GM18502 (cell line): ENCODE measurements at regions not wholly inside any gene's neighbourhood (a gene's known extent, or its start where the extent isn't known, plus 50 kb on each side); places are given as distances from the start of the nearest gene placed in this dataset.

Source experiments
- ATAC-seq: cut with Tn5 transposase; IDR thresholded peaks from one replicate; pipeline ENCODE4 v1.9.1; 2021; ENCODE audit warnings: mild to moderate bottlenecking; ENCODE audit not compliant: unreplicated experiment, poor library complexity

DNA sequence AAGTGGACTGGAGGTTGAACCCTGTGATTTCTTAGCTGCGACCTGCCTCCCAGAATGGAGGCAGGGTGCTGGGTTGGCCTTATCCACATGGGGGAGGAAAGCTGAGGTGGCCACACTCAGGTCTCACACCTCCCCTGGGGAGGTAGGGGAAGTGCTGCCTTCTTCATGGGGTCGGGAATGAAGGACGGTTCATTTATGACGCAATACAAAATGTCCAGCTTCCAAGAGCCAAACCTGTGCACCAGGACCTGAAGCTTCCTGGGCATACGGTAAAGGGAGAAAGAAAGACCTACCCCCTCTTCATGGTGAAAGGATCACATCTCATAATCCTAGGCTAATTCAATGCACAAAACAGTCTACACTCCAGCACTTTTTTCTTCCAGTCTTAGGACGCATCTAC lies 150.6 kb upstream of the CDYL start:
- ATAC-seq = no peak

DNA sequence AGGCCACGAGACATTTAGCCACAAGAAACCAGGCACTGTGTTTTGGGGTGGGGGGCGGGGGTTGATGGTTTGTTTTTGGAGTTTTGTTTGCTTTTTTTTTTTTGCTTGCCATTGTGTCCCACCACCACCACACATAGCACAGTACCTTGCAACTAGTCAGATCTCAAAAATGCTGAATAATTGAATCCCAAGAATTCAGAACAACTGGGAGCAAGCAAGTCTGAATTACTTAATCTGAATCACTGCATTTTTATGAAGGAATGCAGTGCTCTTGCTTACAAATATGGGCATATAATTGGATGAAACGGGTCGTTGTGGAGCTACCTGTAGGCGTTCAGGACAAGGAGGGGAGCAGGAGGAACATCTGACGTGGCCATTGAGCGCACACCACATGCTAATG lies 151.5 kb upstream of the CDYL start:
- no peak for ATAC-seq

DNA sequence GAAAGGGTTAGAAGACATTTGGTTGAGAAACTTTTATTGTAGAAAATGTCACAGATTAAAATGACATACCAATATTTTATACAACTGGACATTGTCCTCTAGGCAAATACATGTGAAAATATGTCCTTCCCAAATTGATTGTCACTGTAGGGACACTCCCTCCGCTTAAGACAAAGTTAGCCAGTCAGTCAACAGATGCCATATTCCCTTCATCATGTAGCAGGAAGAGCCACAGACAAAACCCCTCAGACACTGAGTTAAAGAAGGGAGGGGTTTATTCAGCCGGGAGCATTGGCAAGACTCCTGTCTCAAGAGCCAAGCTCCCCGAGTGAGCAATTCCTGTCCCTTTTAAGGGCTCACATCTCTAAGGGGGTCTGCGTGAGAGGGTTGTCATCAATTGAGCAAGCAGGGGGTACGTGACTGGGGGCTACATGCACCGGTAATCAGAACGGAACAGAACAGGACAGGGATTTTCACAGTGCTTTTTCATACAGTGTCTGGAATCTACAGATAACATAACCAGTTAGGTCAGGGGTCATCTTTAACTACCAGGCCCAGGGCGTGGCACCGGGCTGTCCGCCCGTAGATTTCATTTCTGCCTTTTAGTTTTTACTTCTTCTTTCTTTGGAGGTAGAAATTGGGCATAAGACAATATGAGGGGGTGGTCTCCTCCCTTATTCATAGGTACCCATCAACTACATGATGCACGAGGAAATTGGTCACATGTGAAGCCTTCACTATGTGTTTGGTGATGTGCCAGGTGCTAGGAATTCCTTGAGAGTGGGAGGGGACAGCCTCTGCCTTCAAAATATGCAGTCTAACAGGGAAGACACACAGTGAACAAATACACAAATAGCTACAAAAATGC lies 155.7 kb upstream of the CDYL start:
- ATAC-seq = no peak

DNA sequence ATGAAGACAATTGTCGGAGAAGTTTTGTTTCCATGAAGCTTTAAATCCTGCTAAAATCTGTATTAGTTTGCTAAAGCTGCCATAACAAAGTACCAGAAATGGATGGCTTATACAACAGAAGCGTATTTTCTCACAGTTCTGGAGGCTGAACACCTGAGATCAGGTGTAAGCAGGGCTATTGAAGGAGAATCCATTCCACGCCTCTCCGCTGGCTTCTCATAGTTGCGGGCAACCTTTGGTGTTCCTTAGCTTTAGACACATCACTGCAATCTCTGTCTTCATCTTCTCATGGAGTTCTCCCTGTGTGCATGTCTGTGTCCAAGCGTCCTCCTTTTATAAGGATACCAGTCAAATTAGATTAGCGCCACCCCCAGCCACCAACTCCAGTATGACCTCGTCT lies 159.9 kb upstream of the CDYL start:
- ATAC-seq = no peak

DNA sequence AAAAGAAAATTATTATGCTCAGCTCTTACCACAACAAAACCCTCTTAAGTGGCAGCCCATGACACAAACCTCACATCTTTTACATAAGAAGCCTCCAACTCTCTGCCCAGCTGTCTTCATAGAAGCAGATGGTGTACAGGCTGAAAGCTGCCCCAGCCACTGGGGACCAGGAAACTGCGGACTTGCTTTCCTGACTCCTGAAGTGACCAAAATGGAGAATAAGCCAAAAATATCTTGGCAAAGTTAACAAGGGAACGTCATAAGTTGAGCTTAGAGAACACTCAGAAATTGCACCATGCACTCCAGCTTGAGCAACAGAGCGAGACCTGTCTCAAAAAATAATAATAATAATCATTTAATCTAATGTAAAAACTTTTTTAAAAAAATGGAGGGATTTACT lies 160.3 kb upstream of the CDYL start:
- no peak for ATAC-seq

DNA sequence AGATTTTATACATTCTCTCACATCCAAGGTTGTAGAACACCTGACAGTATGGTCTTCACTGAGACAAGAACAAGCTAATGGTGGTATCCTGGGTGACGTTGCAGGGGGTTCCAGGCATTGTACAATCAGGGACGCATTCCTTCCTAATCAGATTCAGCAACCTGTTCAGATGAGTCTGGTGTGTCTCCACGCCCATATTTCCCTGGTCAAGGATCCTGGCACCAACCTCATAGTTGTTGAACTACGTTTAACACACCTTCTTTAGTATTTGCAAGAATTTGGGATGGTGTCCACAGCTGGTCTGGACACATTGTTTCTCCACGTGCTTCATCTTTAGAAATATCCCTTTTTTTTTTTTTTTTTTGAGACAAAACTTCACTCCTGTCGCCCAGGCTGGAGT lies 161.0 kb upstream of the CDYL start:
- no peak for ATAC-seq

DNA sequence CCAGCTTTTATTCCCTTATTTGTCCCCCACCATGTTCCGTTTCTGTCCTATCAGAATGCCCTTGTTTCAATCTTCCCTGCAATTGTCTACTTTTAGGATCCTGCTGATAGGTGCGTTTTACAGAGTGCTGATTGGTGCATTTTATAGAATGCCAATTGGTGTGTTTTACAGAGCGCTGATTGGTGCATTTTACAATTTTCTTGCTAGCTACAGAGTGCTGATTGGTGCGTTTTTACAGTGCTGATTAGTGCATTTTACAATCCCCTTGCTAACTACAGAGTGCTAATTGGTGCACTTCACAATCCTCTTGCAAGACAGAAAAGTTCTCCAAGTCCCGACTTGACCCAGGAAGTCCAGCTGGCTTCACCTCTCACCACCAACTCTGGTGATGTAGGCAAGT lies 161.6 kb upstream of the CDYL start:
- no peak for ATAC-seq

DNA sequence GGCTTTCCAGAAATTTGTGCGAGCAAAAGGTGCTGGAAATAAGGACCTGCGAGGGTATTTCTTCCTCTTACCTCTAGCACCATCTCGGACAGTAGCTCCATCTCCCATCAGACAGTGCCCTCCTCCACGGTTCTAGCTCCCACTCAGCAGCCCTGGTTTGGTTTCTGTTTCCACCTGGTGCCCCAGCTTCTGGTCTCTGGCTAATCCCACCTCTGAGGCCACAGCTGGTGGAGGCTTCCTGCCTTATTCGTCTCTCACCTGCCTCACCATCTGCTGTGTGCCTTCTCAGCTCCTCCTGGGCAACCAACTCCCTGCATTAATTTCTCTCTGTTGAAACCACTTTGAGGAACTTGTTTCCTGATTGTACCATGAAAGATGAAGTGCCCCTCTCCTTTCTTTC lies 162.4 kb upstream of the CDYL start:
- ATAC-seq = no peak

DNA sequence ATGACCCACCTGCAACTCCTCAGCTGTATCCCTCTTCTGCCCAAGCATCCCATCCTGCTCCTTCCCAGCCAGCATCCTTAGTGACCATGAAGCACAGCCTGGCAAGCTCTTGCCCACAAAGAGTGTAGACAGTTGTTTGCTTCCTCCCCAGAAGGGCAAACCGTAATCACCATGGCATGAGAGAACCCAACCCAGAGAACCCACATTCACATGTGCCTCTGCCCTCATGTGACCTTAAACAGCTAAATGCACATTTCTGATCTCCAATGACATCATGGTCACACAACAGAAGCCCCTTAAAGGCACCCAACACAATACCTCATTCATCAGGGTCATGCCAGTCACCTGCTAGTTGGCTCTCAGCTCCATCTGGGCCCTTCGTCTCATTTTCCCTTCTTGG lies 162.8 kb upstream of the CDYL start:
- no peak for ATAC-seq

GRCh38 chr6:4612636-4613171 lies 163.5 kb upstream of the CDYL start:
- no peak for ATAC-seq

GRCh38 chr6:4611429-4612129 lies 164.6 kb upstream of the CDYL start:
- no peak for ATAC-seq

GRCh38 chr6:4610256-4610655 lies 165.9 kb upstream of the CDYL start:
- no peak for ATAC-seq

DNA sequence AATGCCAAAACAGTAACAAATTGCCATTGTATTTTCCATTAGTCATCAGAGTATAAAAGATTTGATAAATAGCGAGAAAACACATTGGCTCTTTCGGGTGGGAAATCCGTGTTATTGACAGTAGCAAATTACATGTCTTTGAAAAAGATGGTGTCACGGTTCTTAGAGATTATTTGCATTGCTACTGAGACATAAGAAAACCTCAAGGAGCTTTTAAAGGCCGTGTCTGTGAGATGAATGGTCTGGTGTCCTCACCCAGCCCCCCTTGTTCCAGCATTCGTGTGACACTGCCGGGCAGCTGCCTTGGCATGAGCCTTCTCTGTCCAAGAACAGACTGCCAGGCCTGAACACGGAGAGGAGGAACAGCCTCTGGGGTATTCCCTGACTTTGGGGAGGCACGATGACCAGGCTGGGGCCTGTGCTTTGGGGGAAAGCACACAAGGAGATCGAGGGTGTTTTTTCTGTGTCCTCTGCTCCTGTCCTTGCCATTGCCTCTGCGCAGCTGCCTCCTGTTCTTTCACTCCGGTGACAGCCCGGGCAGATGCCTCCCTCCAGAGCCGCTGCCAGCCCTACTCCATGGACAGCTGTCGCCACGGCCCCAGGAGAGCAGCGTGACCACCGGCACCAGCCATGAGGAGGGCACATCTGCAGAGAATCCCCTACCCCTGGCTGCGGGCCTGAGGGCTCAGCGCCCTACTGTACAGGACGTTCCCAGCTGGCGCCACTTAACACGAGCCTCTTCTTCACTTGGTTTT lies 167.7 kb upstream of the CDYL start:
- ATAC-seq = no peak

DNA sequence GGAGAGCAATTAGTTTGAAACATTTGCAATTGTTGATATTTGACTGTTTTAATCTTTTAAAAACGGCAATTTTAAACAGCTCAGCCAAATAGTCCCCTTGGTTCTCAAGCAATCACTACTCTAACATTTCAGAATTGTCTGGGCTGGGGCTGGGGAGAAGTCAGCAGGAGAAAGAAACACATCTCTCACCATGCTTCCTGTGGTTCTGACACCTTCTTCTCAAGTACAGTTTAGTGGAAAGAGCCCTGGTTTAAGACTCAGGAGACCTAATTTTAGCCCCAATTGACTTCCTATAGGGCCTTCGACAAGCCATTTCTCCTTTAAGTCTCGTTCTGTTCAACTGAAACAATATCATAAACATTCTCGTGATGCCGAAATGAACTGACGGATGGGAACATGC lies 168.4 kb upstream of the CDYL start:
- ATAC-seq = no peak

DNA sequence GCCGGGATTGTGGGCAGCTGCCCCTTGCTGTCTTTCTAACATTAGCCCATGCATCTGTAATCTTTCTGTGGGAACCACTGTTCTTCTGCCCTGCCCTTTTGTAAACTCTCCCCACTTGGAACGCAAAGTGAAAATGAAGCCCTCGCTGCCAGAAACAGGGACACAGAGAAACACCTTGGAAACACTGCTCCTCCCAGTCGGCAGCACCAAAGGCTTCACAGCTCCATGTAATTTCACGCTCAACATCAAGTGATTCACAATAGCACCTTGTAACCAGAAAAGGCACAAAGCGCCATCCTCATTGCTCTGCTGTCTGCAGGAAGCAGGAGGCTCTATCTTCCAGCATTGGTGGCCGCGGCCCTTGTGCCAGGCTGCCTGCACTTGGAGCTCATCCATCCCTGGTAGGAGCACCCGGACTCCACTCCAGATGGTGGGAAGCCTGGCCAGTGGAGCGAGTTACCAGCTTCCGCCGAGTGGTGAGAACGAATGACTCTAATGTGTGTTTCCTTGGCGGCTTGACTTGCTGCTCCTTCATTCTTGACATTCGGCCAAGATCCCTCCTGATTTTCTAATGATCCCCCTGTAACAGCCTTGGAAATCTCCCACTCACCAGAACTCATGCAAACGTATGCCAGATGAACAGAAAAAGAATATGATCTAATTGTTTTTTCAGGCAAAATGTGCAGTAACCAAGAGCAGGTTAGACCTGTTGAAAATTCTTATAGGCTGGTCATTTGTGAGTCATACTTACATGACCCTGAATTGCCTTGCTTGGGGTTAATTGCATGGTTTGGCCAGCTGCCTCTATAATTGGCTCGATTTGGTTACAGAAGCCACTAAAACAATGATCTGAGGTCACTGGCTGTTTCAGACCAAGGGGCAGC lies 169.1 kb upstream of the CDYL start:
- no peak for ATAC-seq

- ATAC-seq = no peak
Observed at GRCh38 chr6:4606016-4606415, 170.2 kb upstream of the CDYL start.

DNA sequence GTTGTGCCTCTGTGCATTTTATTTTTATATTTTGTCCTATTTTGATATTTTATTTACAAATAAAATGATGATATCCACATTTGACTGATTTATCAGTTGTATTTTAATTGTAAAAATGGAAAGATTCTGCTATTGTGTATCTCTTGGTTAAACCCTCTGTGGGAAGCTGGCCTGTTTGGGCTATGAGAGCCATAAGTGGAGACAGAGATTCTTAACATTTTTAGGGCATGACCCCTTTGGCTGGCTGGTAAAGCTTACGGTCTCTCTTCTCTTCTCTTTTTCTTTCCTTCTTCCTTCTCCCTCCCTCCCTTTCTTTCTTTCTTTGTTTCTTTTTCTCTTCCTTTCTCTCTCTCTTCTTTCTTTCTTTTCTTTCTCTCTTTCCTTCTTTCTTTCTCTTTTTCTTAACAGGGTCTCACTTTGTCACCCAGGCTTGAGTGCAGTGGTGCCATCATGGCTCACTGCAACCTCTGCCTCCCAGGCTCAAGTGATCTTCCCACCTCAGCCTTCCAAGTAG lies 172.3 kb upstream of the CDYL start:
- no peak for ATAC-seq

- no peak for ATAC-seq
Observed at GRCh38 chr6:4603291-4603690, 172.9 kb upstream of the CDYL start.

GRCh38 chr6:4599924-4600323 lies 176.3 kb upstream of the CDYL start:
- ATAC-seq = no peak
